OCI-LY3 (cell line): ENCODE measurements at regions not wholly inside any gene's neighbourhood (a gene's known extent, or its start where the extent isn't known, plus 50 kb on each side); places are given as distances from the start of the nearest gene placed in this dataset.

Experiments
- H2AFZ ChIP-seq: fragments of 200-600, 300-600 bp; shearing (Covaris generic); 2 replicates; pipeline ENCODE4 v1.6.0; 2014; ENCODE audit warnings: antibody characterized with exemption, low read depth, low read length
- H3K27ac ChIP-seq: fragments of 200-600, 300-600 bp; sonication (generic); 2 replicates; pipeline ENCODE4 v1.5.1; 2014; ENCODE audit warnings: mild to moderate bottlenecking, low read length, moderate library complexity, mixed read lengths
- H3K27me3 ChIP-seq: fragments of 200-600, 300-600 bp; sonication (generic); 2 replicates; pipeline ENCODE4 v1.6.1; 2014; ENCODE audit warnings: low read depth, low read length, mixed read lengths
- H3K36me3 ChIP-seq: fragments of 200-600, 300-600 bp; sonication (generic); replicated peaks from 2 replicates; pipeline ENCODE3; 2014; ENCODE audit warnings: low read depth, low read length, mixed read lengths
- H3K4me1 ChIP-seq: fragments of 300-600, 200-600 bp; sonication (generic); 2 replicates; pipeline ENCODE4 v1.6.1; 2014; ENCODE audit warnings: low read length, mixed read lengths
- H3K4me2 ChIP-seq: fragments of 200-600, 300-600 bp; sonication (generic); 2 replicates; pipeline ENCODE4 v1.6.1; 2014; ENCODE audit warnings: low read length, mixed read lengths
- H3K4me3 ChIP-seq: fragments of 300-600, 200-600 bp; sonication (generic); 2 replicates; pipeline ENCODE4 v1.5.1; 2014; ENCODE audit warnings: antibody characterized with exemption, mild to moderate bottlenecking, low read length, moderate library complexity
- H3K79me2 ChIP-seq: fragments of 300-600, 200-600 bp; shearing (Covaris generic); 2 replicates; pipeline ENCODE4 v1.6.1; 2014; ENCODE audit warnings: mild to moderate bottlenecking, low read length, mixed read lengths
- H3K9ac ChIP-seq: fragments of 300-600, 200-600 bp; shearing (Covaris generic); 2 replicates; pipeline ENCODE4 v1.6.0; 2014; ENCODE audit warnings: mild to moderate bottlenecking, low read length, moderate library complexity
- H3K9me3 ChIP-seq: fragments of 200-600, 300-600 bp; shearing (Covaris generic); 2 replicates; pipeline ENCODE4 v1.6.1; 2014; ENCODE audit warnings: low read length, mixed read lengths; ENCODE audit not compliant: insufficient read depth
- H4K20me1 ChIP-seq: fragments of 200-600, 300-600 bp; sonication (generic); 2 replicates; pipeline ENCODE4 v1.6.1; 2016; ENCODE audit warnings: low read length, mixed read lengths; ENCODE audit not compliant: insufficient read depth
- EZH2phosphoT487 ChIP-seq: fragments of 200-600 bp; shearing (Covaris generic); IDR thresholded peaks from 2 replicates; pipeline ENCODE4 v1.6.1; 2018; ENCODE audit warnings: antibody characterized with exemption, mixed run types, low read depth
- TF ChIP-seq, protein P1 (sequence below): fragments of 200-600, 300-600 bp; sonication (generic); IDR thresholded peaks from 2 replicates; pipeline ENCODE4 v1.5.1; 2014; ENCODE audit warnings: antibody characterized with exemption, low read length, low read depth

DNA sequence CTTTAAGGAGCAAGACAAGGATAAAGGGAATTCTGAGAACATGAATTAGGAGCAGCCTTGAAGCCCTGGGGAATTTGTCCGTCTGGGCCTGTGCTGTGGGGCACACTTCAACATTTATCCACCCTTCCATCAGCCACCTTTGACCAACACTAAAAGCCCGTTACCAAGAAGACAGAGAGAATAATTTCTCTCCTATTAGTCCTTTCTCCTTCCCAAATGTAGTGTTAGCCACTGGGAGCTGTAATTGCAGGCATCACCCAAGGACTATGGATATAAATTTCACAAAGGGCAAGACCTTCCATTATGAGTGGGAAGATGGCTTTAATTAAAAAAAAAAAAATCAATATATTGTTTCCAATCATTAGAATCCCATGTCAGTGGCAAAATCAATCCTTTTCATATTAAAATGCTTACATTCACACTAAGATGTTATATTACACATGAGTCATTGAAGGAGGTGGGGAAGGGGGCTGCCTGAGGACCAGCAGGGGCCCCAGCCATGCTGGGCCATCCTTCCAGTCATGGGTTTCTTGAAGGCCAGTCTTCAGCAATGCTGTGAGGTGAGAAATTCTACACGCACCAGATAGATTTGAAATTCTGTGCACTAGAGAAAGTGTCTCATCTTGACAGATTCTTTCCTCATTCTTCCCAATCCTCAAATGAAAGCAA lies 292.5 kb upstream of the NRP1 start:
- no peaks in the 10 kb centered on the region for H3K4me1 ChIP-seq
- H2AFZ ChIP-seq, result no peak overlapping the region
- H3K9ac ChIP-seq, result no peak overlapping the region
- no peak overlapping the region for H3K4me3 ChIP-seq
- no peaks in the 10 kb centered on the region for H3K79me2 ChIP-seq
- TF ChIP-seq EZH2phosphoT487, result no peak
- TF ChIP-seq, protein P1, sequence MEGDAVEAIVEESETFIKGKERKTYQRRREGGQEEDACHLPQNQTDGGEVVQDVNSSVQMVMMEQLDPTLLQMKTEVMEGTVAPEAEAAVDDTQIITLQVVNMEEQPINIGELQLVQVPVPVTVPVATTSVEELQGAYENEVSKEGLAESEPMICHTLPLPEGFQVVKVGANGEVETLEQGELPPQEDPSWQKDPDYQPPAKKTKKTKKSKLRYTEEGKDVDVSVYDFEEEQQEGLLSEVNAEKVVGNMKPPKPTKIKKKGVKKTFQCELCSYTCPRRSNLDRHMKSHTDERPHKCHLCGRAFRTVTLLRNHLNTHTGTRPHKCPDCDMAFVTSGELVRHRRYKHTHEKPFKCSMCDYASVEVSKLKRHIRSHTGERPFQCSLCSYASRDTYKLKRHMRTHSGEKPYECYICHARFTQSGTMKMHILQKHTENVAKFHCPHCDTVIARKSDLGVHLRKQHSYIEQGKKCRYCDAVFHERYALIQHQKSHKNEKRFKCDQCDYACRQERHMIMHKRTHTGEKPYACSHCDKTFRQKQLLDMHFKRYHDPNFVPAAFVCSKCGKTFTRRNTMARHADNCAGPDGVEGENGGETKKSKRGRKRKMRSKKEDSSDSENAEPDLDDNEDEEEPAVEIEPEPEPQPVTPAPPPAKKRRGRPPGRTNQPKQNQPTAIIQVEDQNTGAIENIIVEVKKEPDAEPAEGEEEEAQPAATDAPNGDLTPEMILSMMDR, result no peak
- H3K9me3 ChIP-seq, result no peaks in the 10 kb centered on the region
- no peaks in the 10 kb centered on the region for H4K20me1 ChIP-seq
- no peak overlapping the region for H3K4me2 ChIP-seq
- H3K36me3 ChIP-seq, result no peaks in the 10 kb centered on the region
- H3K27ac ChIP-seq, result no peak overlapping the region
- H3K27me3 ChIP-seq, result no peaks in the 10 kb centered on the region

GRCh38 chr10:33623669-33624068 lies 289.2 kb upstream of the NRP1 start:
- no peaks in the 10 kb centered on the region for H3K79me2 ChIP-seq
- H3K9ac ChIP-seq, result no peak overlapping the region
- no peak overlapping the region for H2AFZ ChIP-seq
- no peaks in the 10 kb centered on the region for H4K20me1 ChIP-seq
- no peaks in the 10 kb centered on the region for H3K36me3 ChIP-seq
- no peak overlapping the region for H3K4me2 ChIP-seq
- TF ChIP-seq, protein P1, result no peak
- no peak for TF ChIP-seq EZH2phosphoT487
- no peaks in the 10 kb centered on the region for H3K27me3 ChIP-seq
- no peaks in the 10 kb centered on the region for H3K9me3 ChIP-seq
- H3K4me3 ChIP-seq, result no peak overlapping the region
- H3K27ac ChIP-seq, result no peak overlapping the region
- no peaks in the 10 kb centered on the region for H3K4me1 ChIP-seq

GRCh38 chr10:33621101-33621500 lies 286.6 kb upstream of the NRP1 start:
- Histone ChIP-seq H3K9ac (no peak overlapping the region), H3K4me3 (no peak overlapping the region), H4K20me1 (no peaks in the 10 kb centered on the region), H3K27ac (no peak overlapping the region), H3K4me2 (no peak overlapping the region), H3K36me3 (no peaks in the 10 kb centered on the region), H3K9me3 (no peaks in the 10 kb centered on the region), H2AFZ (no peak overlapping the region), H3K27me3 (no peaks in the 10 kb centered on the region), H3K79me2 (no peaks in the 10 kb centered on the region), H3K4me1 (no peaks in the 10 kb centered on the region)
- TF ChIP-seq, protein P1, result no peak
- TF ChIP-seq EZH2phosphoT487, result no peak

- H3K4me2 ChIP-seq, result no peak overlapping the region
- TF ChIP-seq EZH2phosphoT487, result no peak
- TF ChIP-seq, protein P1, result no peak
- no peaks in the 10 kb centered on the region for H3K9me3 ChIP-seq
- no peaks in the 10 kb centered on the region for H3K79me2 ChIP-seq
- no peak overlapping the region for H3K4me3 ChIP-seq
- H3K4me1 ChIP-seq, result no peaks in the 10 kb centered on the region
- no peaks in the 10 kb centered on the region for H3K27me3 ChIP-seq
- H2AFZ ChIP-seq, result no peak overlapping the region
- H3K36me3 ChIP-seq, result no peaks in the 10 kb centered on the region
- no peak overlapping the region for H3K9ac ChIP-seq
- H4K20me1 ChIP-seq, result no peaks in the 10 kb centered on the region
- H3K27ac ChIP-seq, result no peak overlapping the region
Observed at GRCh38 chr10:33618196-33618595, 283.7 kb upstream of the NRP1 start.
